ENCODE measurements at regions not wholly inside any gene's neighbourhood (a gene's known extent, or its start where the extent isn't known, plus 50 kb on each side); places are given as distances from the start of the nearest gene placed in this dataset.

DNA sequence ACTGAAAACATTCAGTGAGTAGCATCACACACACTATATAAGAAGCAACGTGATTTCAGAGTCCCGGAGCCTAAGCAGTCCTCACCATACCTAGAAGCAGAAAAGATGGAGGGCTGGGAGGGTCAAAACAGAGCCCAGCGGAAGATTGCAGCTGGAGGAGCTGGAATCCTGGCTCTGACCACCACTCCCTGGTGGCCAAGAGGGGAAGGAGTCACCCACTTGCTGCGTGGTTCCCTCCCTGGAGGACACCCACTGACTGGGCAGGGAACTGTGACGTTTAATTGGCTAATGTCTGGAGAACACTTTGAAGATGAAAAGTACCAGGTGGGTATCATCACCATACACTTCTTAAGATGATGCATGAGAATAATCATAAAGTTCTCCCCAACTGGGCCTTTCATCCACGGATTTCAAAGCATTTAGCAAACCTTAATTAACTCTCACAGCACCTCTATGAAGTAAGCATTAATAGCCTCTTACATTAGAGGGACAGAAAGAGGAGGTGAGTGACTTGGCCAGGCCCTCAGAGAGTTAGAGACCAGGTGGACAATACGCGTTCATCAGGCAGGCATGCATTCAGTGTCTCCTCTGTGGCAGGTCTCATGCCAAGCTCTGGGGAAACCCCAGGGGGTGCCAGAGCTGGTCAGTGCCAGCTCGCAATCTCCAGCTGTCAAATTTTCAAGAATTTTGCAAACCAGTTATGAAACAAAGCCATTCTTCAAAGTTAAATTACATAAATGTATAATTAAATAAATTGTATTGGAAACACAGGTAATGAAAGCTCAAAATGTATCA, 137.9 kb downstream of the AXIN2 start:
- POLR2A ChIA-PET = no interaction called here
- CTCF ChIA-PET = no interaction called here
- no peak overlapping the region for H3K4me3 Mint-ChIP-seq
- Histone ChIP-seq H3K4me1 (ENCODE audit: control insufficient read depth in 2 of 2, insufficient read depth in 2 of 2, low read length in 2 of 2) (no peaks in the 10 kb centered on the region), H3K9me3 (ENCODE audit: control extremely low read depth in 1 of 3, control insufficient read depth in 2 of 3, insufficient read depth in 1 of 3, low read length in 2 of 3) (peaks cover 0 to 5% (median 0%) of the 10 kb centered on the region in 3 donors), H3K36me3 (replicated peaks in 1 of 2; ENCODE audit: control extremely low read depth in 1 of 2, control insufficient read depth in 1 of 2, extremely low read depth in 1 of 2, insufficient read depth in 2 of 2, low read length in 1 of 2) (no peaks in the 10 kb centered on the region), H3K79me2 (ENCODE audit: control insufficient read depth, insufficient read depth, low read length) (no peaks in the 10 kb centered on the region), H4K20me1 (ENCODE audit: control insufficient read depth, insufficient read depth, low read length, poor library complexity, severe bottlenecking) (no peaks in the 10 kb centered on the region), H3K27me3 (replicated peaks in 1 of 4; ENCODE audit: control extremely low read depth in 1 of 4, control insufficient read depth in 3 of 4, insufficient read depth in 4 of 4, low read length in 3 of 4) (peaks cover 0 to 2% (median 0%) of the 10 kb centered on the region in 4 experiments), H3K4me3 (ENCODE audit: control extremely low read depth in 1 of 5, extremely low read depth in 1 of 5, insufficient read depth in 1 of 5, low read depth in 2 of 5, low read length in 4 of 5) (no peak overlapping the region), H3K27ac (ENCODE audit: low read length in 2 of 2) (no peak overlapping the region), H2AFZ (ENCODE audit: insufficient read depth, low read depth, low read length, poor library complexity, severe bottlenecking) (no peak overlapping the region), H3K9ac (ENCODE audit: low read length) (no peak overlapping the region), H3K4me2 (replicated peaks; ENCODE audit: low read depth, low read length, poor library complexity, severe bottlenecking) (no peak overlapping the region)
- peaks cover 18% of the 10 kb centered on the region for H3K9me3 Mint-ChIP-seq (ENCODE audit: insufficient read depth)
- TF ChIP-seq EZH2 (IDR thresholded peaks at IDR 0.05; ENCODE audit: borderline replicate concordance, insufficient read depth, low read depth, low read length, poor library complexity, severe bottlenecking) = no peak
- TF ChIP-seq, protein P1, sequence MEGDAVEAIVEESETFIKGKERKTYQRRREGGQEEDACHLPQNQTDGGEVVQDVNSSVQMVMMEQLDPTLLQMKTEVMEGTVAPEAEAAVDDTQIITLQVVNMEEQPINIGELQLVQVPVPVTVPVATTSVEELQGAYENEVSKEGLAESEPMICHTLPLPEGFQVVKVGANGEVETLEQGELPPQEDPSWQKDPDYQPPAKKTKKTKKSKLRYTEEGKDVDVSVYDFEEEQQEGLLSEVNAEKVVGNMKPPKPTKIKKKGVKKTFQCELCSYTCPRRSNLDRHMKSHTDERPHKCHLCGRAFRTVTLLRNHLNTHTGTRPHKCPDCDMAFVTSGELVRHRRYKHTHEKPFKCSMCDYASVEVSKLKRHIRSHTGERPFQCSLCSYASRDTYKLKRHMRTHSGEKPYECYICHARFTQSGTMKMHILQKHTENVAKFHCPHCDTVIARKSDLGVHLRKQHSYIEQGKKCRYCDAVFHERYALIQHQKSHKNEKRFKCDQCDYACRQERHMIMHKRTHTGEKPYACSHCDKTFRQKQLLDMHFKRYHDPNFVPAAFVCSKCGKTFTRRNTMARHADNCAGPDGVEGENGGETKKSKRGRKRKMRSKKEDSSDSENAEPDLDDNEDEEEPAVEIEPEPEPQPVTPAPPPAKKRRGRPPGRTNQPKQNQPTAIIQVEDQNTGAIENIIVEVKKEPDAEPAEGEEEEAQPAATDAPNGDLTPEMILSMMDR (IDR thresholded peaks at IDR 0.05) = no peak
- no peaks in the 10 kb centered on the region for H3K27me3 Mint-ChIP-seq
- no peak for ATAC-seq (ENCODE audit: low read depth)
- no peak overlapping the region for H3K27ac Mint-ChIP-seq
- 56% methylated on average over 3 of the region's 9 CpGs for WGBS (ENCODE audit: insufficient coverage)
- intact Hi-C loops (cut with micrococcal nuclease) = no loop called here
- H3K4me1 Mint-ChIP-seq = no peaks in the 10 kb centered on the region
- DNase-seq = no peak

DNA sequence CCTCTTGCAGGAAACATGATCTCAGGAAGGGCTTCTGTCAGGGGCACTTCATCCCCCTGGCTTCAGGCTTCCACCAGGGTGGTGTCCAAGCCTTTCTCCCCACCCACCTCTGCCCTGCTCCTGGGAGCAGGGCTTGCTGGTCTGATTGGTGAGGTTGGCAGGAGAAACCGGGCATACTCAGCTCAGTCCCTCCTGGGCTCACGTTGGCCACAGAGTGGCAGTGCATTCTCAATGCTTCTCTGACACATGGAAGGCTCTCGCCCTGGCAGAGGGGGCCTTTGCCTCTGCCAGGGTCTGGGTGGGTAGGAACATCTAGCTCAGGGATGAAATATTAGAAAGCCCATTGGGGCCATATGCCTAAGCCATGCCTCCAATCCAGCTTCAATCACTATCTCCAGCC, 142.8 kb downstream of the AXIN2 start:
- no peaks in the 10 kb centered on the region for H3K4me1 Mint-ChIP-seq
- DNase-seq (no peak), ATAC-seq (ENCODE audit: low read depth) (no peak)
- intact Hi-C loops (cut with micrococcal nuclease) = no loop called here
- TF ChIP-seq, protein P1 (IDR thresholded peaks at IDR 0.05) = no peak
- no peak for TF ChIP-seq EZH2 (IDR thresholded peaks at IDR 0.05; ENCODE audit: borderline replicate concordance, insufficient read depth, low read depth, low read length, poor library complexity, severe bottlenecking)
- no peak overlapping the region for H3K27ac Mint-ChIP-seq
- H3K9me3 Mint-ChIP-seq (ENCODE audit: insufficient read depth) = peaks cover 3% of the 10 kb centered on the region
- H2AFZ ChIP-seq (ENCODE audit: insufficient read depth, low read depth, low read length, poor library complexity, severe bottlenecking) = no peak overlapping the region
- CTCF ChIA-PET = no interaction called here
- no peak overlapping the region for H3K4me3 Mint-ChIP-seq
- H3K4me2 ChIP-seq (replicated peaks; ENCODE audit: low read depth, low read length, poor library complexity, severe bottlenecking) = no peak overlapping the region
- no peaks in the 10 kb centered on the region for H4K20me1 ChIP-seq (ENCODE audit: control insufficient read depth, insufficient read depth, low read length, poor library complexity, severe bottlenecking)
- WGBS (ENCODE audit: insufficient coverage) = 58% methylated on average over 3 of the region's 3 CpGs
- no peaks in the 10 kb centered on the region for H3K9me3 ChIP-seq (ENCODE audit: control extremely low read depth in 1 of 3, control insufficient read depth in 2 of 3, insufficient read depth in 1 of 3, low read length in 2 of 3)
- no peaks in the 10 kb centered on the region for H3K36me3 ChIP-seq (replicated peaks in 1 of 2; ENCODE audit: control extremely low read depth in 1 of 2, control insufficient read depth in 1 of 2, extremely low read depth in 1 of 2, insufficient read depth in 2 of 2, low read length in 1 of 2)
- peaks cover 4% of the 10 kb centered on the region for H3K27me3 Mint-ChIP-seq
- no peaks in the 10 kb centered on the region for H3K79me2 ChIP-seq (ENCODE audit: control insufficient read depth, insufficient read depth, low read length)
- H3K9ac ChIP-seq (ENCODE audit: low read length) = no peak overlapping the region
- H3K4me1 ChIP-seq (ENCODE audit: control insufficient read depth in 2 of 2, insufficient read depth in 2 of 2, low read length in 2 of 2) = no peaks in the 10 kb centered on the region
- POLR2A ChIA-PET = no interaction called here
- H3K27me3 ChIP-seq (replicated peaks in 1 of 4; ENCODE audit: control extremely low read depth in 1 of 4, control insufficient read depth in 3 of 4, insufficient read depth in 4 of 4, low read length in 3 of 4) = peaks cover 0 to 4% (median 0%) of the 10 kb centered on the region in 4 experiments
- H3K27ac ChIP-seq (ENCODE audit: low read length in 2 of 2) = no peak overlapping the region
- H3K4me3 ChIP-seq (ENCODE audit: control extremely low read depth in 1 of 5, extremely low read depth in 1 of 5, insufficient read depth in 1 of 5, low read depth in 2 of 5, low read length in 4 of 5) = no peak overlapping the region
